SK-N-SH treated with all-trans-retinoic acid at 6 μM for 48 hours (cell line): ENCODE measurements at regions not wholly inside any gene's neighbourhood (a gene's known extent, or its start where the extent isn't known, plus 50 kb on each side); places are given as distances from the start of the nearest gene placed in this dataset.
"Not testable (repeated sequence)": the region's sequence is repeated elsewhere in the genome, so short reads cannot be mapped to it uniquely, and the experiment has no call there.

Experiments used
- ATAC-seq: fragments of 200-7000 bp; cut with Tn5 transposase; 3 replicates; pipeline ENCODE4 v1.9.1; 2020; ENCODE audit warnings: mild to moderate bottlenecking, moderate library complexity
- ARNTL ChIP-seq: fragments of 450-650 bp; formaldehyde crosslinking; IDR thresholded peaks from 2 replicates; pipeline ENCODE4 v1.5.0; 2020; ENCODE audit warnings: low read depth, mild to moderate bottlenecking, moderate library complexity, borderline replicate concordance
- CSDC2 ChIP-seq: fragments of 250-450 bp; sonication (Bioruptor Pico); IDR thresholded peaks from 2 replicates; pipeline ENCODE4 v1.5.0; 2020; ENCODE audit warnings: mild to moderate bottlenecking, moderate library complexity
- CSRNP3 ChIP-seq: fragments of 250-450 bp; sonication (Bioruptor Pico); IDR thresholded peaks from 2 replicates; pipeline ENCODE4 v1.5.1; 2021; ENCODE audit warnings: mild to moderate bottlenecking, moderate library complexity
- ESRRG ChIP-seq: fragments of 250-450 bp; sonication (Bioruptor Pico); IDR thresholded peaks from 2 replicates; pipeline ENCODE4 v1.6.1; 2021; ENCODE audit warnings: mild to moderate bottlenecking
- ISL1 ChIP-seq: fragments of 250-450 bp; sonication (Bioruptor Pico); IDR thresholded peaks from 2 replicates; pipeline ENCODE4 v2.1.2; 2022; ENCODE audit warnings: mild to moderate bottlenecking, moderate library complexity
- OSR1 ChIP-seq: fragments of 250-450 bp; sonication (Bioruptor Pico); IDR thresholded peaks from 2 replicates; pipeline ENCODE4 v1.8.0; 2022; ENCODE audit warnings: moderate library complexity, mild to moderate bottlenecking, inconsistent platforms
- PATZ1 ChIP-seq: fragments of 250-450 bp; sonication (Bioruptor Pico); IDR thresholded peaks from 2 replicates; pipeline ENCODE4 v1.8.0; 2020; ENCODE audit warnings: mild to moderate bottlenecking, moderate library complexity, borderline replicate concordance
- PPARA ChIP-seq: fragments of 250-450 bp; sonication (Bioruptor Pico); IDR thresholded peaks from 2 replicates; pipeline ENCODE4 v1.5.0; 2020; ENCODE audit warnings: mild to moderate bottlenecking, borderline replicate concordance
- RARB ChIP-seq: fragments of 250-450 bp; sonication (Bioruptor Pico); IDR thresholded peaks from 2 replicates; pipeline ENCODE4 v1.8.0; 2021; ENCODE audit warnings: mild to moderate bottlenecking, moderate library complexity
- SNAI2 ChIP-seq: fragments of 250-450 bp; sonication (Bioruptor Pico); IDR thresholded peaks from 2 replicates; pipeline ENCODE4 v1.5.0; 2020; ENCODE audit warnings: mild to moderate bottlenecking, moderate library complexity
- TCF4 ChIP-seq: fragments of 250-450 bp; sonication (Bioruptor Pico); IDR thresholded peaks from 2 replicates; pipeline ENCODE4 v1.8.0; 2021; ENCODE audit warnings: mild to moderate bottlenecking, moderate library complexity, borderline replicate concordance
- TSHZ2 ChIP-seq: fragments of 250-450 bp; sonication (Bioruptor Pico); IDR thresholded peaks from 2 replicates; pipeline ENCODE4 v1.5.0; 2020; ENCODE audit warnings: mild to moderate bottlenecking, moderate library complexity
- ZC3H10 ChIP-seq: fragments of 250-450 bp; sonication (Bioruptor Pico); IDR thresholded peaks from 2 replicates; pipeline ENCODE4 v1.5.1; 2021; ENCODE audit warnings: mild to moderate bottlenecking, moderate library complexity
- ZFP3 ChIP-seq: fragments of 250-450 bp; sonication (Bioruptor Pico); IDR thresholded peaks from 2 replicates; pipeline ENCODE4 v1.5.0; 2020; ENCODE audit warnings: mild to moderate bottlenecking, moderate library complexity
- ZFP30 ChIP-seq: fragments of 450-650 bp; formaldehyde crosslinking; IDR thresholded peaks from 2 replicates; pipeline ENCODE4 v1.5.0; 2022; ENCODE audit warnings: mild to moderate bottlenecking, moderate library complexity
- ZNF565 ChIP-seq: fragments of 450-650 bp; formaldehyde crosslinking; conservative IDR thresholded peaks from 2 replicates; pipeline ENCODE4 v1.5.0; 2020; ENCODE audit warnings: low read depth, mild to moderate bottlenecking, moderate library complexity
- ZNF70 ChIP-seq: fragments of 450-650 bp; formaldehyde crosslinking; IDR thresholded peaks from 2 replicates; pipeline ENCODE4 v1.5.0; 2020; ENCODE audit warnings: mild to moderate bottlenecking, moderate library complexity
- ZNF8 ChIP-seq: fragments of 450-650 bp; formaldehyde crosslinking; IDR thresholded peaks from 2 replicates; pipeline ENCODE4 v1.5.0; 2020; ENCODE audit warnings: mild to moderate bottlenecking, moderate library complexity
- TF ChIP-seq, protein P1 (sequence below): fragments of 250-450 bp; sonication (Bioruptor Pico); IDR thresholded peaks from 2 replicates; pipeline ENCODE4 v1.8.0; 2021; ENCODE audit warnings: low read depth, mild to moderate bottlenecking, moderate library complexity, borderline replicate concordance

DNA sequence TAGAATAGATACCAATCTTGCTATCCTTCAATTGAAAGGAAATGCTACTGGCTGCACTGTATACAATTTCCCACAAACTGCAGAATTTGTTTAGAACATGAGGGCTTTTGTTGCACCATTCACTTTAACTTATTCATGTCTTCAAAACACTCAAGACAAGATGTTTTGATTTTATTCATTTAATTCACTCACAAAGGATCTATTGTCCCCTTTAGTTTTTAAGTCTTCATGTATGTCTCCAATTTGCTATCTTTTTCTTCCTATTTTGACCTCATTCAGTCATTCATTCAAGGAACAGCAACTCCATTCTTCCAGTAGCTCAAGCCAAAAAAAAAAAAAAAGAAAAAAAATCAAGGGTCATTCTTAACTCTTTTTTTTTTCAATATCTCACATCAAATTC, 130.6 kb upstream of the SOX21 start:
- TF ChIP-seq TCF4 (CRISPR knock-in tag) (no peak), ISL1 (CRISPR knock-in tag) (no peak), ESRRG (CRISPR knock-in tag) (no peak), CSRNP3 (CRISPR knock-in tag) (no peak), PPARA (CRISPR knock-in tag) (no peak), ARNTL (CRISPR knock-in tag) (no peak), SNAI2 (CRISPR knock-in tag) (no peak), ZC3H10 (no peak), OSR1 (CRISPR knock-in tag) (no peak), ZNF70 (CRISPR knock-in tag) (no peak), CSDC2 (no peak), ZFP3 (CRISPR knock-in tag) (no peak)
- TF ChIP-seq, protein P1, sequence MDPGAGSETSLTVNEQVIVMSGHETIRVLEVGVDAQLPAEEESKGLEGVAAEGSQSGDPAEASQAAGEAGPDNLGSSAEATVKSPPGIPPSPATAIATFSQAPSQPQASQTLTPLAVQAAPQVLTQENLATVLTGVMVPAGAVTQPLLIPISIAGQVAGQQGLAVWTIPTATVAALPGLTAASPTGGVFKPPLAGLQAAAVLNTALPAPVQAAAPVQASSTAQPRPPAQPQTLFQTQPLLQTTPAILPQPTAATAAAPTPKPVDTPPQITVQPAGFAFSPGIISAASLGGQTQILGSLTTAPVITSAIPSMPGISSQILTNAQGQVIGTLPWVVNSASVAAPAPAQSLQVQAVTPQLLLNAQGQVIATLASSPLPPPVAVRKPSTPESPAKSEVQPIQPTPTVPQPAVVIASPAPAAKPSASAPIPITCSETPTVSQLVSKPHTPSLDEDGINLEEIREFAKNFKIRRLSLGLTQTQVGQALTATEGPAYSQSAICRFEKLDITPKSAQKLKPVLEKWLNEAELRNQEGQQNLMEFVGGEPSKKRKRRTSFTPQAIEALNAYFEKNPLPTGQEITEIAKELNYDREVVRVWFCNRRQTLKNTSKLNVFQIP (CRISPR knock-in tag) = no peak
- ATAC-seq = no peak

DNA sequence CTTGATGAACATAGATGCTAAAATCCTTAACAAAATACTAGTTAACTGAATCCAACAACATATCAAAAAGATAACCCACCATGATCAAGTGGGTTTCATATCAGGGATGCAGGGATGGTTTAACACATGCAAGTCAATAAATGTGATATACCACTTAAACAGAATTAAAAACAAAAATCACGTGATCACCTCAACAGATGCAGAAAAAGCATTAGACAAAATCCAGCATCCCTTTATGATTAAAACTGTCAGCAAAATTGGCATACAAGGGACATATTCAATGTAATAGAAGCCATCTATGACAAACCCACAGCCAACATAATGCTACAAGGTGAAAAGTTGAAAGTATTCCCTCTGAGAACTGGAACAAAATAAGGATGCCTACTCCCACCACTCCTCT, 124.7 kb upstream of the SOX21 start:
- ATAC-seq = not testable (repeated sequence)

DNA sequence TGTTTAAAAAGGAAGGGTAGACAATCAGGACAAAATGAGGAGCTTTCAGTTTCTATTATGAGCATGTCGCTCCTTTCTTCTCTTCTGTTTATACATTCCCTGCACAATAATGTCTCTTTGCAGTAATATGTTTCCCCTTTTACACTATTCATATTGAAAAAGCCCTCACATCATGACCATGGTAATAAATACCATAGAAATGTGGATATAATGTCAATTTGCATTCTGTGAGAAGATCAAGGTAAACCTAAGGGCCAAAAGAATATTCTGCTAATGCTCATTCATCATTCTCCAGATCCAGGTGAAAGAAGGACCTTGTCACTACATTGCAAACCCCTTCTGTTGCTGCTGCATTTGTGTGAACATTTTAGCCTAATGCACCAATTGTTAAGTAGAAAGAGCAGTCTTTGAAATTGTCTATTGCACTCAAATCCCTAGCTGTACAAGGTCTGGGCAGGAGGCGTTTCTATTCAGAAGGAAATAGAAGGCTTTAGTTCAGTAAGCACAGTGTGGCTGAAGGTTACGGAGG, 117.6 kb upstream of the SOX21 start:
- TF ChIP-seq PPARA (CRISPR knock-in tag) = no peak
- no peak for TF ChIP-seq ESRRG (CRISPR knock-in tag)
- no peak for TF ChIP-seq SNAI2 (CRISPR knock-in tag)
- TF ChIP-seq TSHZ2 (CRISPR knock-in tag) = no peak
- TF ChIP-seq ZFP30 (CRISPR knock-in tag) = no peak
- TF ChIP-seq, protein P1 (CRISPR knock-in tag) = no peak
- TF ChIP-seq ZFP3 (CRISPR knock-in tag) = no peak
- no peak for TF ChIP-seq ZNF8
- no peak for TF ChIP-seq ISL1 (CRISPR knock-in tag)
- ATAC-seq = no peak

DNA sequence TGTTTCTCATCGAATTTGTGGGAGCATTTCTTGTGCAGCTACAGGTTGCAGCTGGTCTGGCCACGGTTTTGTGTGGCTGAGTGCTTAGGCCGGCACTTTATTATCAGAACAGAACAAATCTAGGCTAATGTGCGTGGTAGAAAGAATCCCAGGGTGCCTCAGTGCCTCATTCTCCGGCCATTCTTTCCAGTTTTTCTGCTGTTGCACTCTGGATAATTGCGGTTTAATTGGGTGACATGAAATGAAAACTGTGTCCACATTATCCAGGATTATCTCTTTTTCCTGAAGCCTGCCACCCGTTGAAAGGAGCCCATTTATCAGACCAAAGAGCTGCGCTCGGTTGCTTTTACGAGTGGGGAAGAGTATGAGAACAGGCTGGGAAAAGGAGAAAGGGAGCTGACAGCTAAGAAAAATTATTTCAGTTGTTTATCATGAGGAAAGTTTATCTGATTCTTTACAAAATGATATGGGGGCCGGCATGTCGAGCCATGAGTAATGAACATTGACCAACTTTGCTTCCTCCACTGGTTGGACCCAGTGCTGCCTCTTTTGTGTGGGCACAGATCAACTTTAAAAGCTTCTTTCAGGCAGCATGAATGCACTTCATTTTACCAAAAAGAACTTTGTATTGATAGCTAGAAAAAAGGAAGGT, 117.0 kb upstream of the SOX21 start:
- no peak for ATAC-seq
- TF ChIP-seq, protein P1 (CRISPR knock-in tag) = no peak
- no peak for TF ChIP-seq ZNF70 (CRISPR knock-in tag)
- TF ChIP-seq PATZ1 (CRISPR knock-in tag) = no peak
- TF ChIP-seq RARB (CRISPR knock-in tag) = no peak
- no peak for TF ChIP-seq ZFP3 (CRISPR knock-in tag)
- TF ChIP-seq ZNF565 (CRISPR knock-in tag) = no peak
- TF ChIP-seq ZNF8 = no peak
- no peak for TF ChIP-seq TCF4 (CRISPR knock-in tag)
- TF ChIP-seq TSHZ2 (CRISPR knock-in tag) = no peak
